ENCODE measurements at regions not wholly inside any gene's neighbourhood (a gene's known extent, or its start where the extent isn't known, plus 50 kb on each side); places are given as distances from the start of the nearest gene placed in this dataset.

GRCh38 chr3:148042663-148043445, 633.7 kb downstream of the ZIC1 start:
- Histone ChIP-seq H2AFZ (ENCODE audit: control insufficient read depth, low read depth, low read length) (no peak overlapping the region), H3K27me3 (replicated peaks in 1 of 2; ENCODE audit: control insufficient read depth in 2 of 2, insufficient read depth in 2 of 2, low read length in 1 of 2) (no peaks in the 10 kb centered on the region), H3K9me3 (replicated peaks; ENCODE audit: control insufficient read depth, insufficient read depth, low read length) (no peaks in the 10 kb centered on the region), H3K36me3 (ENCODE audit: control insufficient read depth in 2 of 2, insufficient read depth in 2 of 2, low read length in 1 of 2) (no peaks in the 10 kb centered on the region), H3K79me2 (ENCODE audit: control insufficient read depth, insufficient read depth, low read length) (no peaks in the 10 kb centered on the region), H3K4me1 (ENCODE audit: control insufficient read depth, insufficient read depth, low read length) (no peaks in the 10 kb centered on the region), H3K9ac (ENCODE audit: control insufficient read depth, insufficient read depth, low read length) (no peak overlapping the region), H3K4me3 (no peak overlapping the region), H4K20me1 (ENCODE audit: control insufficient read depth, insufficient read depth) (no peaks in the 10 kb centered on the region), H3K27ac (ENCODE audit: control insufficient read depth, insufficient read depth) (no peak overlapping the region), H3K4me2 (ENCODE audit: control insufficient read depth, insufficient read depth) (no peak overlapping the region)
- intact Hi-C loops (cut with micrococcal nuclease; ENCODE audit: unreplicated experiment), result no loop called here
- ChIA-PET RAD21 (ENCODE audit: unreplicated experiment) (no interaction called here), SMC1A (ENCODE audit: uncharacterized antibody, unreplicated experiment) (interaction anchor here (1.1 to 1.3 kb wide), 2 partner anchors 20 to 86 kb away, joined by 4 read pairs; no protein-coding TSS in a partner anchor), POLR2A (no interaction called here), CTCF (interaction anchor here (0.6 kb wide), 1 partner anchor 670 kb away, joined by 3 read pairs; no protein-coding TSS in a partner anchor)
- BruUV-seq (replicated peaks), result no TSS peak
- FAIRE-seq (no peak), DNase-seq (ENCODE audit: low read depth, low spot score) (no peak), ATAC-seq (no peak)
- in situ Hi-C loops (cut with MboI), result no loop called here
- WGBS (ENCODE audit: insufficient coverage, insufficient replicate concordance, low lambda C conversion rate, missing lambda C conversion rate), result 25% methylated on average over 6 of the region's 6 CpGs
- no peak for TF ChIP-seq SUZ12 (IDR thresholded peaks at IDR 0.05; ENCODE audit: unreplicated experiment)
- no peak for TF ChIP-seq MEF2B (IDR thresholded peaks at IDR 0.05; ENCODE audit: partially characterized antibody, poor library complexity, severe bottlenecking)
- no peak for TF ChIP-seq DPF2 (IDR thresholded peaks at IDR 0.05)
- no peak for TF ChIP-seq USF1 (IDR thresholded peaks at IDR 0.05; ENCODE audit: borderline replicate concordance, extremely low read length, insufficient read depth, low read depth, low read length)
- no peak for TF ChIP-seq REST (IDR thresholded peaks at IDR 0.05; ENCODE audit: low read depth, low read length)
- TF ChIP-seq ELK1 (IDR thresholded peaks at IDR 0.05; ENCODE audit: low read depth, low read length), result no peak
- TF ChIP-seq LARP7 (IDR thresholded peaks at IDR 0.05), result no peak
- TF ChIP-seq SRF (IDR thresholded peaks at IDR 0.05; ENCODE audit: low read depth in 2 of 2, low read length in 2 of 2), result no peak
- no peak for TF ChIP-seq KAT2A (conservative IDR thresholded peaks at IDR 0.05; ENCODE audit: control insufficient read depth, low read depth, low read length)
- no peak for TF ChIP-seq KLF5 (IDR thresholded peaks at IDR 0.05; ENCODE audit: partially characterized antibody)
- no peak for TF ChIP-seq ATF7 (IDR thresholded peaks at IDR 0.05; ENCODE audit: low read depth)
